Fibroblast of lung (primary cell): ENCODE measurements at regions not wholly inside any gene's neighbourhood (a gene's known extent, or its start where the extent isn't known, plus 50 kb on each side); places are given as distances from the start of the nearest gene placed in this dataset.

Experiments used
- CTCF ChIP-seq, 2 donors: IDR thresholded peaks in 1 of 2; conservative IDR thresholded peaks in 1 of 2; 1 replicate in 1 of 2; 2 replicates in 1 of 2; pipeline ENCODE4 v1.5.1; 2011 to 2012; ENCODE audit warnings: low read length in 2 of 2, control low read depth in 1 of 2, inconsistent platforms in 1 of 2, low read depth in 1 of 2, mild to moderate bottlenecking in 1 of 2
- EZH2 ChIP-seq: IDR thresholded peaks from 2 replicates; pipeline ENCODE4 v1.5.1; 2012; ENCODE audit warnings: low read length, control low read depth, mild to moderate bottlenecking; ENCODE audit errors: missing control alignments

- TF ChIP-seq CTCF (conservative IDR thresholded peaks at IDR 0.05 in 1 of 2, IDR thresholded peaks at IDR 0.05 in 1 of 2; ENCODE audit: low read depth in 1 of 2, low read length in 2 of 2) (no peak), EZH2 (no peak)
These were observed 150.7 kb downstream of the TMEM200C start for GRCh38 chr18:5744659-5745058.
